Activated CD4-positive, alpha-beta T cell treated with anti-CD3 and anti-CD28 coated beads, Interleukin-2, Interleukin-6, amounts not matched to agents 100 ng/mL and 50 ng/mL, durations not matched to agents 16 hours and 8 hours (primary cell): ENCODE measurements at regions not wholly inside any gene's neighbourhood (a gene's known extent, or its start where the extent isn't known, plus 50 kb on each side); places are given as distances from the start of the nearest gene placed in this dataset.

ENCODE experiments used
- DNase-seq: peaks from one replicate; pipeline ENCODE4 v3.0.0-alpha.2; 2020

- no peak for DNase-seq
Observed at GRCh38 chr7:24477398-24478136, 95.7 kb upstream of the PALS2 start.

DNA sequence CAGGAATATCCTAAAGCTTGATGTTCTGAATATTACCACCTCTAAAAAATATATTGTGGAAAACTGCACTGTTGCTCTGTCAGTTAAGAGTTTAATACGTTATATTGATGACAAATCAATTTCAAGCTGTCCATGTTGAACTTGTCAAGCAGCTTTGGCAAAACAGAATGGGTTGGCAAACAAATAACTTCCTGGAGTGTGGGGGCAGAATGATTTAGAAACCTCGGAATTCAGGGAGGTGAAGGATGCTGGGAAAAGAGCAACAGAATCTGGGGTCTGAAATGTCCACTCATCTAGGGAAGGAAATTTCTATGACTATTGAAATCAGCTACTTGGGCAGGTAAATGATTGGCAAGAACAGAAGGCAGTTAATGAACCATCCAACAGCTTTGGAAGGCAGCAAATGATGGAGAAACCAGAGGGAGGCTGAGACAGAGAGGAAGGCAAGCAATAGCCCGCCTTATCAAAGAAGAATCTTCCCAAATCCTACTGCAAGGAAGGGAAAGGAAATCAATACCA, 95.1 kb upstream of the PALS2 start:
- DNase-seq, result no peak

GRCh38 chr7:24480501-24480900, 92.8 kb upstream of the PALS2 start:
- DNase-seq, result no peak

GRCh38 chr7:24483804-24484203, 89.4 kb upstream of the PALS2 start:
- DNase-seq, result no peak

DNA sequence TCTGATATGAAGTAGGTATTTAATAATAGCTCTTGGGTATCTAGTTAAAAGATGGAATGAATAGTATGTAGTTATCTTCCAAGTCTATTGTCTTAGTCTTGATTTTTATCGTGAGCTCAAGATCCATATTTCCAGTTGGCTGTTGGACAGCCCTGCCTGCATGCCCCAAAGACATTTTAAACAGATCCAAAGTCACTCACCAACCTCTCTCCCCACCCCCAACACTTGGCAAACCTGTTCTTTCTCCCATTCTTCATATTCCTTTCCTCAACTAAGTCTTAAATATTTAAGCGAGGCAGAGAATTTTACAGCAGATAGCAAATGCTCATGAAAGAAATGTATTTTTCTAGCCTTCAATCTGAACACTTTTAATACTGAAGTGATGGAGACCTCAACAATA, 80.7 kb upstream of the PALS2 start:
- no peak for DNase-seq

DNA sequence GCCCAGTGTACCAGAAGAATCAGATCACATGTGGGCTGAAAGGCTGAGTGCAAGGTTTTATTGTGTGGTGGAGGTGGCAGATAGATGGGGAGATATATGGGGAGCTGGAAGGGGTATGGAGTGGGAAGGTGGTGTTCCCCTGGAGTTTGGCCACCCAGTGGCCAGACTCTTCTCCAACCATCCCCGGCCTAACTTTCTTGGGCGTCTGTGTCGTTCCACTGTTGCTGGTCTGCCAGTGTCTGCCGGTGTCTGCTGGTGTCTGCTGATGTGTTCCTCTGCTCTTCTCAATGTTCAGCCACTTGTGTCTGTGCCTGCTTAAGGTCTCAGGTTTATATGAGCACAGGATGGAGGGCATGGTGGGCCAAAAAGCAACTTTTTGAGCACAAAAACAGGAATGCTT, 78.4 kb upstream of the PALS2 start:
- DNase-seq, result no peak

DNA sequence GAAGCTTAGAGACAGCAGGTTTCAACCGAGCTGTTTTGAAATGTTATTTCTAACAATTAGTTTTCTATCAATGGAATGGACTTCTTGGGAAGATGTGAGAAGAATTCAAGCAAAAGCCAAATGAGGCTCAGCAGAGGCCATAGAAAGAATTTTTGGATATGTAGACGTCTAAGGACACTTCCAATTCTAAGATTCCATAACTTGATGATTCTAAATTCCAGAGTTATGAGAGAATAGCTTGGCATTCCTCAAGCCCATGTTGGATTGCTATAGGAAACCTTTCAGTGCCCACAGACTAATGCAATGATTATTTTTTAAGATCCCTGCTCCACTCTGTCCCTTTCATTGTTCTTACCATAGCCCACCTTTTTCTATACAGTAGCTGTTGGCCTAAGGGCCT, 77.2 kb upstream of the PALS2 start:
- no peak for DNase-seq

DNA sequence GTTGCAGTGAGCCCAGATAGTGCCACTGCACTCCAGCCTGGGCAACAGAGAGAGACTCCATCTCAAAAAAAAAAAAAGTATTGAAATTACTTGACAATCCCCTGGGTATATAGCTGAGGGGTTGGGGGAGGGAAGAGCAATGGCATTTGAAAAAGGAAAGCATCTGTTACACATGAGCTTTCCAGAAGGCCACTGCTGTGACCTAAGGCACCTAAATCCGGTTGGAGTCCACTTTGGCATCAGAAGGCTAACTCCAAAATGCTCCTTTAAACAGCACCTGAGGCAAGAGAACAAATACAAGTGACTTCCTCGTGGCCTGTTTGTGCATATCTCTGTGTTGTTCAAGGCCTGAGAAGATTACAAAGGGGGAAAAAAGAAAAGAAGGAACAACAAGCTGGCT, 74.8 kb upstream of the PALS2 start:
- no peak for DNase-seq

GRCh38 chr7:24499871-24500270, 73.4 kb upstream of the PALS2 start:
- no peak for DNase-seq

GRCh38 chr7:24500599-24500998, 72.7 kb upstream of the PALS2 start:
- no peak for DNase-seq

DNA sequence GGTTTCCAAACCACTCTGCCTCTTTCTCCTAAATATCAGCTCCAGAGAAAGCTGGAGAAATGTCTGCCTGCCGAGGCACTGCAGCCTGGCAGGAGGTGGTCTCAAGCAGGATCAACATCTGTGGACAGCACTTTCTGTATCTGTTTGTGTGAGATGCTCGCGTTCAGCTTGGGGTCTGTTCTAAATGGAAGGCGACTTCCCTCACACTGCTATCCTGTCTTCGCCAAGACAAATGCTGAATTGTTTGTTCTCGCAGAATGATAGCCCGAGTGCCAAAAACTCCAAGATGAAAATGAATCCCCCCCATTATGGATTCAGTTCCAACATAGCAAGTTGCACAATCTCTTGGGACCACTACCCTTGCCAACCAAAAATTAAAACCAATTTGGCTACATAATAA, 72.2 kb upstream of the PALS2 start:
- DNase-seq, result no peak

DNA sequence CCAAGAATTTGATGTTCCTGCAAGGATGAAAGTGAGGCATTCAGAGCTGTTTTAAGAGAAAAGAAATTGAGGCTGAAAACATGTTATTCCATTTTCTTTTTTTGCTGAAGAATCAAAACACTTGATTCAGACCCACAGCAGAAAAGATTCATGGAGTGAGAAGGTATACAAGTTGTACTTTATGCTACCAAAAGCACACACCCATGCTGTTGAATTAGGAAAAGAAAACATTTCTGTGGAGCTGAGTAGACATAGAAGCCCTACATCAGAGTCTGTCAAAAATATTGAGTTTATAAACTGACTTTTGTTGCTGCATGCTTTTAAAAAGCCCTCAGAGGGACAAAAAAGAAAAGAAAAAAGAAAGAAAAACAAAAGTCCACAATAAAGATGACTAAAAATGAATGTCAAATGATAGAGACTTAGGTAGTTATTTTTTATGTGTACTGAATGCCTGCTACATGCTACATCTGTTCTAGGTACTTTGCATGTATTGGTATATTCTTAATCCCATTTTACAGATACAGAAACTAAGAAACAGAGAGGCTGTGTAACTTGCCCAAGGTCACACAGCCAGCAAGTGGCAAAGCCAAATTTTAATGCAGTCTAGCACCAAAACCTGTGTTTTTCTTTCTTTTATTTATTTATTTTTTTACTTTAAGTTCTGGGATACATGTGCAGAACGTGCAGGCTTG, 71.7 kb upstream of the PALS2 start:
- no peak for DNase-seq

GRCh38 chr7:24502135-24502488, 71.1 kb upstream of the PALS2 start:
- no peak for DNase-seq

- DNase-seq, result no peak
Observed at GRCh38 chr7:24503506-24503905, 69.7 kb upstream of the PALS2 start.

DNA sequence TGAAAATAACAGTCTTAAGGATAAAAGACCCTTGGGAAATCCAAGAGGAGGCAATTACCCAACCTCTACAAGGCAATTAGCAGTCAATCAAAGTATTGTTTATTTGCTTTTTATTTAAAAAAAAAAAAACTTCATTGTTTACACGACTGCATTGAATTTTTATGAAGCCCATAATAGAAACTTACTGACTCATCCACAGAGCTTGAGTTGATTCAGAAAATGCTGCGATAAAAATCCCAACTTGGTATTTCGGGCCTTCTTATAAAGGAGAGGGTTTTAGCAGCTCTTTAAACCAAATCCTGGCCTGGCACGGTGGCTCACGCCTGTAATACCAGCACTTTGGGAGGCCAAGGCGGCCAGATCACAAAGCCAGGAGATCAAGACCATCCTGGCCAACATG, 69.2 kb upstream of the PALS2 start:
- DNase-seq, result no peak

DNA sequence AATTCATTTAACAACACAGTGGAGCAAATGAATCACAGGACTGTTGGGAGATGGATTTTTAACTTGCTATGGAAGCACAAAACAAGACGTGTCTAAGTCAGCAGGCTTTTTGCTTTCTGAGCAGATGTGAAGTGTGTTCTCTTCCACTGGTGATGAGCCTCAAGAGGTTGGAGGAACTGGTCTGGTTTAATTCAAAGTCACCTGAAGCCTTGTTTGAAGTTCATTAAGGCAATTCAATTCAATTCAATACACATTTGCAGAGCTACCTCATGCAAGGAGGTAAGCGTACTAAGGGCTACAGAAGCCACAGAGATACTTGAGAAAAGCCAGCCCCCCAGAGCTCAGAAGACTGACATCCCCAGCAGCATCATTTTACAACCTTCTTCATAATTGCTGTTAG, 68.4 kb upstream of the PALS2 start:
- no peak for DNase-seq

- no peak for DNase-seq
Observed at GRCh38 chr7:24505968-24506367, 67.3 kb upstream of the PALS2 start.

DNA sequence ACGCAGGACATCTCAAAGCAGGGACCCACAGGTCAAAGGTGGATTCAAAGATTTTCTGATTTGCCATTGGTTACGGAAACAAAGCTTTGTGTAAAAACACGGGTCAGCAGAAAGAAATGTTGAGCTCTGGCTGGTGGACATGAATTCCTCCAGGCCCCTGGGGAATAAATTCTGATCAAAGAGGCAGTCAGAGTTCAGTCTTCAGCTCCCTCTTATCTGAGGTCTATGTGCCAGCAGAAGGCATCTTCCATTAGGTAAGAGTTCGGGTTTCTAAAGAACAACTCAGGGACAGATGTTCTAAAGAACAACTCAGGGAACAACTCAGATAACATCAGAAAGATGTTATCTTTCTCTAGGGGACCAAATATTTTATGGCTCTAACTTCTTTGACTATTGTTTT, 64.9 kb upstream of the PALS2 start:
- DNase-seq, result no peak

- DNase-seq, result no peak
Observed at GRCh38 chr7:24510759-24511158, 62.5 kb upstream of the PALS2 start.

GRCh38 chr7:24517166-24517565, 56.1 kb upstream of the PALS2 start:
- no peak for DNase-seq

DNA sequence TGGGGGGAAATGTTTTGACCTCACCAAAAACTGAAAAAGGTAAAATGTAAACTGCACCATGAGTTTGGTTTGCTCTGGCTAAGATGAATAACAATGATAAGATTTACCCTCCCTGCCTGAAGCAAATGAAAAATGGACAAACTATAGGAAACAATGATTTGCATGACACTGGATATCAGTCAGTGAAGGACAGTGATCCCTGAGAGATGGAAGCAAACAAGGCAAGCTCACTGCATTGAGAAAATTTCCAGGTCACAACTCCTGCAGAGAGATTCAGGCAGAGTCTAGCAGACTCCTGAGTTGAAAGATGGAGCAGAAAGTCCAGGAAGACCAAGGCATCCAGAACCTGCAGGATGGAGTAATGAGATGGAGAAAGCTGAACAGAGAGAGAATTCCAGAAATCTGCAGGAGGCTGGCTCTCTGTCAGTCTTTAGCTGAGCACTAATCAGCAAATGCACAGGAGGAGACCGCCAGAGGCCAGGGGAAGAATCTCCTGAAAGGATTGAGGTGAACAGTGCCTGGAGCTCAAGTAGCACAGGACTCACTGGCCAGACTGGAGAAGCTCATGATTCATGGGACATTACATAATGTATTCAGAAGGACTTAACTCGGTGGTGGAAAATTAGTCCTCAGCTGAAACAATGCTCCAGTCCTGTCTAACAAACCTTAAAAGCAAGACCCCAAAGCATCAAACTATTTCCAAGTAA, 51.2 kb upstream of the PALS2 start:
- no peak for DNase-seq
